SK-N-SH (cell line): ENCODE measurements at regions not wholly inside any gene's neighbourhood (a gene's known extent, or its start where the extent isn't known, plus 50 kb on each side); places are given as distances from the start of the nearest gene placed in this dataset.

Experiments
- CTCF ChIA-PET: fragments of 300-600, 350-600 bp; formaldehyde crosslinking; extraction: SDS; loops from one replicate; lab custom pipeline; 2021; lab: Yijun Ruan, JAX
- POLR2A ChIA-PET: fragments of 350-600 bp; sonication (Branson Sonifier 250); formaldehyde crosslinking; extraction: SDS; loops from one replicate; lab custom pipeline; 2020; ENCODE audit warnings: antibody characterized with exemption, inconsistent platforms; lab: Yijun Ruan, JAX
- DNase-seq: peaks from one replicate; pipeline ENCODE4 v3.0.0; 2012
- H2AFZ ChIP-seq: fragments of 200-600 bp; sonication (generic); 2 replicates; pipeline ENCODE4 v1.8.1; 2016; ENCODE audit warnings: antibody characterized with exemption, mild to moderate bottlenecking, low read depth
- H3F3A ChIP-seq: fragments of 200-600 bp; sonication (generic); replicated peaks from 2 replicates; pipeline ENCODE3; 2016; ENCODE audit warnings: antibody characterized with exemption, mild to moderate bottlenecking; ENCODE audit not compliant: insufficient read depth
- H3K27ac ChIP-seq, 2 experiments: fragments of 200-500 bp in 1 of 2; fragments of 200-600 bp in 1 of 2; sonication (Bioruptor generic) in 1 of 2; sonication (generic), shearing (Covaris generic) in 1 of 2; 2 replicates each; pipeline versions ENCODE4 v1.5.1 to v1.6.1; 2014 to 2016; ENCODE audit warnings: low read depth in 2 of 2, inconsistent platforms in 1 of 2, low read length in 1 of 2, mild to moderate bottlenecking in 1 of 2, mixed read lengths in 1 of 2
- H3K27me3 ChIP-seq: fragments of 200-600 bp; sonication (generic), shearing (Covaris generic); 2 replicates; pipeline ENCODE4 v1.6.1; 2016; ENCODE audit warnings: mixed run types; ENCODE audit not compliant: insufficient read depth
- H3K36me3 ChIP-seq, 2 experiments: fragments of 200-500 bp in 1 of 2; fragments of 200-600 bp in 1 of 2; sonication (Bioruptor generic) in 1 of 2; sonication (generic) in 1 of 2; replicated peaks in 1 of 2; 2 replicates each; pipeline versions ENCODE3 to v1.5.1; 2014 to 2016; ENCODE audit warnings: low read length in 1 of 2, mild to moderate bottlenecking in 1 of 2; ENCODE audit not compliant: insufficient read depth in 2 of 2, control insufficient read depth in 1 of 2
- H3K4me1 ChIP-seq, 2 experiments: fragments of 200-500 bp in 1 of 2; fragments of 200-600 bp in 1 of 2; sonication (Bioruptor generic) in 1 of 2; sonication (generic), shearing (Covaris generic) in 1 of 2; 2 replicates each; pipeline versions ENCODE4 v1.5.1 to v1.6.1; 2014 to 2016; ENCODE audit warnings: low read depth in 1 of 2, low read length in 1 of 2, mixed run types in 1 of 2; ENCODE audit not compliant: insufficient read depth in 2 of 2, control insufficient read depth in 1 of 2
- H3K4me2 ChIP-seq: fragments of 200-600 bp; sonication (generic), shearing (Covaris generic); 2 replicates; pipeline ENCODE4 v1.6.1; 2017; ENCODE audit warnings: mixed run types
- H3K4me3 ChIP-seq, 2 experiments: fragments of 200-500 bp in 1 of 2; fragments of 200-600 bp in 1 of 2; sonication (Bioruptor generic) in 1 of 2; sonication (generic), shearing (Covaris generic) in 1 of 2; 2 replicates each; pipeline versions ENCODE4 v1.5.1 to v1.8.1; 2014 to 2016; ENCODE audit warnings: low read depth in 2 of 2, inconsistent platforms in 1 of 2, low read length in 1 of 2, mild to moderate bottlenecking in 1 of 2, mixed read lengths in 1 of 2, moderate library complexity in 1 of 2
- H3K79me2 ChIP-seq: fragments of 200-600 bp; sonication (generic); 2 replicates; pipeline ENCODE4 v1.8.1; 2017; ENCODE audit warnings: mild to moderate bottlenecking; ENCODE audit not compliant: insufficient read depth
- H3K9ac ChIP-seq: fragments of 200-600 bp; sonication (generic); 2 replicates; pipeline ENCODE4 v1.6.1; 2017; ENCODE audit warnings: mixed run types
- H3K9me2 ChIP-seq: fragments of 200-600 bp; sonication (generic); 2 replicates; pipeline ENCODE4 v1.6.1; 2017; ENCODE audit warnings: mixed run types
- H3K9me3 ChIP-seq: fragments of 200-600 bp; sonication (generic); 2 replicates; pipeline ENCODE4 v1.6.1; 2017; ENCODE audit warnings: mixed run types, mild to moderate bottlenecking, moderate library complexity
- H4K20me1 ChIP-seq: fragments of 200-600 bp; sonication (generic); 2 replicates; pipeline ENCODE4 v1.6.1; 2017; ENCODE audit warnings: mild to moderate bottlenecking, mixed run types; ENCODE audit not compliant: insufficient read depth
- CHD2 ChIP-seq: fragments of 150-350 bp; IDR thresholded peaks from 2 replicates; pipeline ENCODE4 v1.6.1; 2018; ENCODE audit warnings: low read length; ENCODE audit not compliant: partially characterized antibody
- CTCF ChIP-seq: fragments of 200-600 bp; sonication (generic); IDR thresholded peaks from 2 replicates; pipeline ENCODE4 v1.6.1; 2017; ENCODE audit warnings: antibody characterized with exemption, mild to moderate bottlenecking, moderate library complexity
- EP300 ChIP-seq, 2 experiments: IDR thresholded peaks; 2 replicates each; pipeline versions ENCODE4 v1.4.0 to v1.6.1; 2012; ENCODE audit warnings: borderline replicate concordance in 1 of 2, low read depth in 1 of 2, low read length in 1 of 2
- FOSL2 ChIP-seq: IDR thresholded peaks from 2 replicates; pipeline ENCODE4 v1.4.0; 2012; ENCODE audit warnings: low read depth, mild to moderate bottlenecking, moderate library complexity, borderline replicate concordance
- FOXM1 ChIP-seq: IDR thresholded peaks from 2 replicates; pipeline ENCODE4 v1.4.0; 2012; ENCODE audit warnings: low read depth, mild to moderate bottlenecking
- GABPA ChIP-seq: IDR thresholded peaks from 2 replicates; pipeline ENCODE4 v1.4.0; 2012; ENCODE audit warnings: low read depth, mild to moderate bottlenecking
- JUND ChIP-seq: IDR thresholded peaks from 2 replicates; pipeline ENCODE4 v1.4.0; 2012
- NFIC ChIP-seq: IDR thresholded peaks from 2 replicates; pipeline ENCODE4 v1.4.0; 2012; ENCODE audit warnings: borderline replicate concordance
- PBX3 ChIP-seq: IDR thresholded peaks from 2 replicates; pipeline ENCODE4; 2012
- REST ChIP-seq: IDR thresholded peaks from 2 replicates; pipeline ENCODE4 v1.6.1; 2012; ENCODE audit warnings: mild to moderate bottlenecking, low read depth, low read length, moderate library complexity
- RXRA ChIP-seq: IDR thresholded peaks from 2 replicates; pipeline ENCODE4 v1.4.0; 2012; ENCODE audit warnings: low read depth, mild to moderate bottlenecking, borderline replicate concordance
- TAF1 ChIP-seq: IDR thresholded peaks from 2 replicates; pipeline ENCODE4 v1.6.1; 2012; ENCODE audit warnings: low read depth, mild to moderate bottlenecking, low read length, moderate library complexity, borderline replicate concordance
- TCF12 ChIP-seq: IDR thresholded peaks from 2 replicates; pipeline ENCODE4 v1.4.0; 2012
- TEAD4 ChIP-seq: IDR thresholded peaks from 2 replicates; pipeline ENCODE4 v1.4.0; 2012; ENCODE audit warnings: mild to moderate bottlenecking, borderline replicate concordance; ENCODE audit not compliant: insufficient read depth
- ZBTB33 ChIP-seq: IDR thresholded peaks from 2 replicates; pipeline ENCODE4 v1.4.0; 2012; ENCODE audit warnings: low read depth, borderline replicate concordance
- WGBS: methylation state at CpG from one replicate; pipeline ENCODE4 v1.1.6; 2017; ENCODE audit warnings: low lambda C conversion rate; 5-methylcytosine and 5-hydroxymethylcytosine counted together

GRCh38 chr4:177117256-177117655 lies 192.4 kb upstream of the NEIL3 start (continued):
- TF ChIP-seq CTCF, result no peak
- TF ChIP-seq FOXM1, result no peak
- TF ChIP-seq REST, result no peak

- CTCF ChIA-PET, result interaction anchor here (1.2 kb wide), 1 partner anchor 20 kb away, joined by 3 read pairs; no protein-coding TSS in a partner anchor
- no peak overlapping the region for H3K9ac ChIP-seq
- H3K4me2 ChIP-seq, result 0 out of 2 replicates have a peak overlapping the region, but pooled peaks have one; percentile 11
- no peaks in the 10 kb centered on the region for H3K9me2 ChIP-seq
- H3K4me3 ChIP-seq, result no peak overlapping the region
- H2AFZ ChIP-seq, result no peak overlapping the region
- DNase-seq, result peak; percentile 1
- no peaks in the 10 kb centered on the region for H3K27me3 ChIP-seq
- no peaks in the 10 kb centered on the region for H3K9me3 ChIP-seq
- peak; percentile 20; the same call in 1 of the 2 replicates for TF ChIP-seq JUND
- TF ChIP-seq GABPA, result no peak
- 0 out of 2 replicates have a peak, but pooled peaks have one; percentile 27 for TF ChIP-seq FOXM1
- peak in 1 of 2 experiments; percentile 43; a peak in 2 of 4 replicates for TF ChIP-seq EP300 (IDR thresholded peaks at IDR 0.05; ENCODE audit: borderline replicate concordance in 1 of 2, low read depth in 1 of 2, low read length in 1 of 2)
- peak; percentile 69 for TF ChIP-seq TCF12
- no peak for TF ChIP-seq TAF1
- TF ChIP-seq NFIC, result peak; percentile 52; the same call in 1 of the 2 replicates
- no peaks in the 10 kb centered on the region; a peak in 1 of 4 replicates for H3K4me1 ChIP-seq
- no peaks in the 10 kb centered on the region for H3K79me2 ChIP-seq
- H3K27ac ChIP-seq, result peak overlapping the region; percentile 51 to 60; a peak in 3 of 4 replicates
- no peaks in the 10 kb centered on the region for H3K36me3 ChIP-seq
- peaks cover 17% of the 10 kb centered on the region for H3F3A ChIP-seq
- no peaks in the 10 kb centered on the region for H4K20me1 ChIP-seq
- POLR2A ChIA-PET, result no interaction called here
These were observed 191.1 kb upstream of the NEIL3 start for GRCh38 chr4:177118596-177118995.

GRCh38 chr4:177119021-177119471 lies 190.6 kb upstream of the NEIL3 start:
- no peaks in the 10 kb centered on the region for H3K79me2 ChIP-seq
- H3K4me1 ChIP-seq, result no peaks in the 10 kb centered on the region; a peak in 1 of 4 replicates
- H2AFZ ChIP-seq, result no peak overlapping the region
- no peaks in the 10 kb centered on the region for H3K9me3 ChIP-seq
- H3K9ac ChIP-seq, result no peak overlapping the region
- peak overlapping the region; percentile 51 to 55; a peak in 3 of 4 replicates for H3K27ac ChIP-seq
- 0 out of 2 replicates have a peak overlapping the region, but pooled peaks have one; percentile 11 for H3K4me2 ChIP-seq
- CTCF ChIA-PET, result interaction anchor here (1.2 kb wide), 1 partner anchor 20 kb away, joined by 3 read pairs; no protein-coding TSS in a partner anchor
- H3K27me3 ChIP-seq, result no peaks in the 10 kb centered on the region
- POLR2A ChIA-PET, result no interaction called here
- H3K4me3 ChIP-seq, result no peak overlapping the region
- H3K36me3 ChIP-seq, result no peaks in the 10 kb centered on the region
- no peaks in the 10 kb centered on the region for H3K9me2 ChIP-seq
- TF ChIP-seq TEAD4 (peak; percentile 38; the same call in 1 of the 2 replicates), RXRA (no peak), ZBTB33 (0 out of 2 replicates have a peak, but pooled peaks have one; percentile 18), EP300 (IDR thresholded peaks at IDR 0.05; ENCODE audit: borderline replicate concordance in 1 of 2, low read depth in 1 of 2, low read length in 1 of 2) (peak in 1 of 2 experiments; percentile 44; a peak in 2 of 4 replicates), CHD2 (no peak), PBX3 (peak; percentile 67), TCF12 (peak; percentile 67), FOSL2 (peak; percentile 1; the same call in 1 of the 2 replicates)
- 2% methylated on average over 1 of the region's 1 CpG for WGBS
- H4K20me1 ChIP-seq, result no peaks in the 10 kb centered on the region
- no peak for DNase-seq
- peaks cover 17% of the 10 kb centered on the region for H3F3A ChIP-seq
